IMR-90 (cell line): ENCODE measurements at regions not wholly inside any gene's neighbourhood (a gene's known extent, or its start where the extent isn't known, plus 50 kb on each side); places are given as distances from the start of the nearest gene placed in this dataset.

Experiments used
- ATAC-seq: fragments of 200-7000 bp; cut with Tn5 transposase; 2 replicates; pipeline ENCODE4 v1.9.1; 2020; ENCODE audit warnings: low read depth, mild to moderate bottlenecking, moderate library complexity
- BruUV-seq: library from RNA; stranded (reverse); fragments of 400-500 nt; replicated peaks from 2 replicates; lab custom pipeline; 2021; lab: Mats Ljungman, UMichigan
- CTCF ChIA-PET: fragments of 300-600 bp; formaldehyde crosslinking; extraction: SDS; loops from one replicate; lab custom pipeline; 2021; ENCODE audit warnings: antibody characterized with exemption; lab: Yijun Ruan, JAX
- POLR2A ChIA-PET: fragments of 300-600 bp; sonication (Branson Sonifier 250); formaldehyde crosslinking; loops from one replicate; lab custom pipeline; 2022; ENCODE audit warnings: antibody characterized with exemption; ENCODE audit not compliant: unreplicated experiment; lab: Charles Lee
- DNase-seq: peaks from one replicate; pipeline ENCODE4 v3.0.0; 2013
- H2AFZ ChIP-seq: replicated peaks from 2 replicates; pipeline ENCODE3; 2013; ENCODE audit warnings: low read length, mild to moderate bottlenecking; ENCODE audit not compliant: poor library complexity
- H2AK5ac ChIP-seq: 2 replicates; pipeline ENCODE4 v1.6.1; 2013; ENCODE audit warnings: low read depth, low read length, inconsistent platforms
- H2AK9ac ChIP-seq: replicated peaks from 2 replicates; pipeline ENCODE3; 2013; ENCODE audit warnings: mild to moderate bottlenecking, low read depth, low read length, moderate library complexity; ENCODE audit not compliant: poor library complexity
- H2BK120ac ChIP-seq: 2 replicates; pipeline ENCODE4 v1.6.1; 2013; ENCODE audit warnings: low read depth, low read length, inconsistent platforms
- H2BK15ac ChIP-seq: 3 replicates; pipeline ENCODE4 v1.6.1; 2013; ENCODE audit warnings: low read depth, low read length, inconsistent platforms
- H2BK20ac ChIP-seq: 2 replicates; pipeline ENCODE4 v1.6.1; 2013; ENCODE audit warnings: low read depth, mild to moderate bottlenecking, inconsistent platforms, low read length, moderate library complexity
- H2BK5ac ChIP-seq: 2 replicates; pipeline ENCODE4 v1.6.1; 2013; ENCODE audit warnings: mild to moderate bottlenecking, low read depth, low read length, inconsistent platforms; ENCODE audit not compliant: poor library complexity, severe bottlenecking
- H3K14ac ChIP-seq: replicated peaks from 2 replicates; pipeline ENCODE4 v1.6.1; 2013; ENCODE audit warnings: low read depth, low read length, inconsistent platforms
- H3K18ac ChIP-seq: 2 replicates; pipeline ENCODE4 v1.6.1; 2013; ENCODE audit warnings: low read depth, low read length, control low read depth
- H3K23ac ChIP-seq: 2 replicates; pipeline ENCODE4 v1.6.1; 2013; ENCODE audit warnings: low read depth, low read length, inconsistent platforms
- H3K27ac ChIP-seq: 2 replicates; pipeline ENCODE4 v1.5.1; 2013; ENCODE audit warnings: mild to moderate bottlenecking, control low read depth, low read length; ENCODE audit not compliant: insufficient read depth
- H3K27me3 ChIP-seq: 2 replicates; pipeline ENCODE4 v1.6.1; 2013; ENCODE audit warnings: low read length; ENCODE audit not compliant: control insufficient read depth, insufficient read depth
- H3K36me3 ChIP-seq: 2 replicates; pipeline ENCODE4 v1.6.1; 2013; ENCODE audit warnings: low read length, mixed read lengths; ENCODE audit not compliant: control insufficient read depth, insufficient read depth
- H3K4ac ChIP-seq: 2 replicates; pipeline ENCODE4 v1.6.1; 2013; ENCODE audit warnings: low read depth, low read length, inconsistent platforms
- H3K4me1 ChIP-seq: 2 replicates; pipeline ENCODE4 v1.6.1; 2013; ENCODE audit warnings: low read length, mixed read lengths; ENCODE audit not compliant: control insufficient read depth, insufficient read depth
- H3K4me2 ChIP-seq: 2 replicates; pipeline ENCODE4 v1.6.1; 2013; ENCODE audit warnings: low read depth, mild to moderate bottlenecking, control low read depth, low read length, moderate library complexity
- H3K4me3 ChIP-seq: 2 replicates; pipeline ENCODE4 v1.5.1; 2013; ENCODE audit warnings: low read depth, mild to moderate bottlenecking, control low read depth, low read length, moderate library complexity; ENCODE audit not compliant: insufficient read depth
- H3K56ac ChIP-seq: 2 replicates; pipeline ENCODE4 v1.6.1; 2013; ENCODE audit warnings: low read length, inconsistent platforms; ENCODE audit not compliant: insufficient read depth; ENCODE audit errors: extremely low read depth
- H3K79me1 ChIP-seq, 2 experiments: 2 replicates each; pipeline ENCODE4 v1.6.1; 2013; ENCODE audit warnings: low read length in 2 of 2, inconsistent platforms in 1 of 2, low read depth in 1 of 2
- H3K9ac ChIP-seq: 2 replicates; pipeline ENCODE4 v1.6.1; 2013; ENCODE audit warnings: low read depth, low read length, control low read depth
- H3K9me1 ChIP-seq: 2 replicates; pipeline ENCODE4 v1.6.1; 2013; ENCODE audit warnings: low read length, inconsistent platforms; ENCODE audit not compliant: insufficient read depth
- H3K9me3 ChIP-seq: 2 replicates; pipeline ENCODE4 v1.6.1; 2013; ENCODE audit warnings: low read length; ENCODE audit not compliant: control insufficient read depth, insufficient read depth
- H4K20me1 ChIP-seq: 2 replicates; pipeline ENCODE4 v1.6.1; 2013; ENCODE audit warnings: low read length, inconsistent platforms; ENCODE audit not compliant: insufficient read depth
- H4K5ac ChIP-seq: 2 replicates; pipeline ENCODE4 v1.6.1; 2013; ENCODE audit warnings: mild to moderate bottlenecking, low read depth, low read length, control low read depth
- H4K8ac ChIP-seq, 2 experiments: 2 replicates each; pipeline ENCODE4 v1.6.1; 2013; ENCODE audit warnings: low read depth in 2 of 2, low read length in 2 of 2, control low read depth in 1 of 2, inconsistent platforms in 1 of 2
- H4K91ac ChIP-seq: 2 replicates; pipeline ENCODE4 v1.6.1; 2013; ENCODE audit warnings: low read depth, low read length, inconsistent platforms; ENCODE audit not compliant: insufficient read depth
- CEBPB ChIP-seq: IDR thresholded peaks from 2 replicates; pipeline ENCODE4 v1.6.1; 2012; ENCODE audit warnings: low read depth, low read length, improper control_type of control experiment
- CHD1 ChIP-seq: IDR thresholded peaks from 2 replicates; pipeline ENCODE4 v1.6.1; 2012; ENCODE audit warnings: low read depth, low read length, improper control_type of control experiment
- FOS ChIP-seq: fragments of 150-350 bp; IDR thresholded peaks from 2 replicates; pipeline ENCODE4 v1.6.1; 2016; ENCODE audit warnings: low read depth, low read length
- MAFK ChIP-seq: IDR thresholded peaks from 2 replicates; pipeline ENCODE4 v1.6.1; 2012; ENCODE audit warnings: low read depth, low read length, improper control_type of control experiment
- MAZ ChIP-seq: IDR thresholded peaks from 2 replicates; pipeline ENCODE4 v1.6.1; 2012; ENCODE audit warnings: low read depth, mild to moderate bottlenecking, low read length, improper control_type of control experiment, moderate library complexity, borderline replicate concordance
- MXI1 ChIP-seq: IDR thresholded peaks from 2 replicates; pipeline ENCODE4 v1.6.1; 2012; ENCODE audit warnings: low read depth, mild to moderate bottlenecking, low read length, moderate library complexity, borderline replicate concordance
- NFE2L2 ChIP-seq: fragments of 150-350 bp; IDR thresholded peaks from 2 replicates; pipeline ENCODE4 v1.6.1; 2016; ENCODE audit warnings: low read depth, mild to moderate bottlenecking, low read length
- POLR2A ChIP-seq: IDR thresholded peaks from 2 replicates; pipeline ENCODE4 v1.6.1; 2012; ENCODE audit warnings: mild to moderate bottlenecking, low read depth, low read length
- RAD21 ChIP-seq: IDR thresholded peaks from 2 replicates; pipeline ENCODE4 v1.6.1; 2012; ENCODE audit warnings: low read length, improper control_type of control experiment
- RCOR1 ChIP-seq: IDR thresholded peaks from 2 replicates; pipeline ENCODE4 v1.6.1; 2012; ENCODE audit warnings: mild to moderate bottlenecking, low read length, improper control_type of control experiment; ENCODE audit not compliant: insufficient replicate concordance
- RFX5 ChIP-seq: IDR thresholded peaks from 2 replicates; pipeline ENCODE4 v1.8.0; 2012; ENCODE audit warnings: low read depth, mild to moderate bottlenecking, low read length, moderate library complexity
- SMC3 ChIP-seq: fragments of 150-350 bp; IDR thresholded peaks from 2 replicates; pipeline ENCODE4 v1.6.1; 2016; ENCODE audit warnings: low read depth, mild to moderate bottlenecking, antibody characterized with exemption, low read length, moderate library complexity
- WGBS, 2 experiments: methylation state at CpG; one replicate each; pipeline versions ENCODE4 v1.1.5 to v1.1.7; 2013; ENCODE audit warnings: missing lambda C conversion rate in 2 of 2; ENCODE audit not compliant: insufficient read length in 1 of 2; ENCODE audit errors: extremely low coverage in 2 of 2; 5-methylcytosine and 5-hydroxymethylcytosine counted together
- dilution Hi-C: fragments of 300-500 bp; cut with HindIII; formaldehyde crosslinking; loops from one replicate; pipeline ENCODE4 v1.14.3; 2018; ENCODE audit warnings: low sequenced_read_pairs; ENCODE audit not compliant: unreplicated experiment
- in situ Hi-C: fragments of 300-500 bp; cut with MboI; formaldehyde crosslinking; loops from 3 replicates; pipeline ENCODE4 v1.14.3; 2019; ENCODE audit warnings: low sequenced_read_pairs, inconsistent platforms, mixed read lengths
- intact Hi-C: fragments of 100-400 bp; cut with micrococcal nuclease; formaldehyde crosslinking; loops from 2 replicates; pipeline ENCODE4 v1.10.0; 2022
- TF ChIP-seq, protein P1 (sequence below): conservative IDR thresholded peaks from 2 replicates; pipeline ENCODE4 v1.5.1; 2012; ENCODE audit warnings: mild to moderate bottlenecking, low read depth, low read length, improper control_type of control experiment
- TF ChIP-seq, protein P2 (sequence below): fragments of 150-350 bp; IDR thresholded peaks from 2 replicates; pipeline ENCODE4 v1.6.1; 2016; ENCODE audit warnings: low read depth, mild to moderate bottlenecking, low read length, moderate library complexity, borderline replicate concordance

GRCh38 chr13:69274231-69274630 is 833.4 kb upstream of the ATXN8OS start:
- no peak for ATAC-seq
- intact Hi-C loops: no loop called here
- BruUV-seq: no TSS peak

More at GRCh38 chr13:69274231-69274630, 833.4 kb upstream of the ATXN8OS start:
- Histone ChIP-seq H2BK15ac (no peak overlapping the region), H3K9me1 (no peaks in the 10 kb centered on the region), H3K27ac (no peak overlapping the region), H3K56ac (no peak overlapping the region), H3K36me3 (no peaks in the 10 kb centered on the region), H2AFZ (no peak overlapping the region), H3K23ac (no peak overlapping the region), H4K5ac (no peak overlapping the region), H3K79me1 (no peaks in the 10 kb centered on the region), H3K18ac (no peak overlapping the region), H4K91ac (no peak overlapping the region), H2BK5ac (no peak overlapping the region), H3K27me3 (no peaks in the 10 kb centered on the region), H2AK5ac (no peak overlapping the region), H2BK20ac (no peak overlapping the region), H3K4me3 (no peak overlapping the region), H3K9ac (no peak overlapping the region), H4K8ac (no peak overlapping the region), H3K4me2 (no peak overlapping the region), H4K20me1 (no peaks in the 10 kb centered on the region), H3K14ac (no peak overlapping the region), H2AK9ac (no peak overlapping the region), H3K4ac (no peak overlapping the region), H2BK120ac (no peak overlapping the region), H3K9me3 (peaks cover 6% of the 10 kb centered on the region), H3K4me1 (no peaks in the 10 kb centered on the region)
- ChIA-PET POLR2A (no interaction called here), CTCF (no interaction called here)
- WGBS, 2 experiments: no CpG with 5 or more reads among the region's 1 CpG
- TF ChIP-seq RCOR1 (no peak), FOS (no peak), SMC3 (no peak), CHD1 (no peak), NFE2L2 (no peak), MAZ (no peak), POLR2A (no peak), MAFK (no peak), RFX5 (no peak), MXI1 (no peak), RAD21 (no peak), CEBPB (no peak)
- TF ChIP-seq, protein P1, sequence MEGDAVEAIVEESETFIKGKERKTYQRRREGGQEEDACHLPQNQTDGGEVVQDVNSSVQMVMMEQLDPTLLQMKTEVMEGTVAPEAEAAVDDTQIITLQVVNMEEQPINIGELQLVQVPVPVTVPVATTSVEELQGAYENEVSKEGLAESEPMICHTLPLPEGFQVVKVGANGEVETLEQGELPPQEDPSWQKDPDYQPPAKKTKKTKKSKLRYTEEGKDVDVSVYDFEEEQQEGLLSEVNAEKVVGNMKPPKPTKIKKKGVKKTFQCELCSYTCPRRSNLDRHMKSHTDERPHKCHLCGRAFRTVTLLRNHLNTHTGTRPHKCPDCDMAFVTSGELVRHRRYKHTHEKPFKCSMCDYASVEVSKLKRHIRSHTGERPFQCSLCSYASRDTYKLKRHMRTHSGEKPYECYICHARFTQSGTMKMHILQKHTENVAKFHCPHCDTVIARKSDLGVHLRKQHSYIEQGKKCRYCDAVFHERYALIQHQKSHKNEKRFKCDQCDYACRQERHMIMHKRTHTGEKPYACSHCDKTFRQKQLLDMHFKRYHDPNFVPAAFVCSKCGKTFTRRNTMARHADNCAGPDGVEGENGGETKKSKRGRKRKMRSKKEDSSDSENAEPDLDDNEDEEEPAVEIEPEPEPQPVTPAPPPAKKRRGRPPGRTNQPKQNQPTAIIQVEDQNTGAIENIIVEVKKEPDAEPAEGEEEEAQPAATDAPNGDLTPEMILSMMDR: no peak
- TF ChIP-seq, protein P2, sequence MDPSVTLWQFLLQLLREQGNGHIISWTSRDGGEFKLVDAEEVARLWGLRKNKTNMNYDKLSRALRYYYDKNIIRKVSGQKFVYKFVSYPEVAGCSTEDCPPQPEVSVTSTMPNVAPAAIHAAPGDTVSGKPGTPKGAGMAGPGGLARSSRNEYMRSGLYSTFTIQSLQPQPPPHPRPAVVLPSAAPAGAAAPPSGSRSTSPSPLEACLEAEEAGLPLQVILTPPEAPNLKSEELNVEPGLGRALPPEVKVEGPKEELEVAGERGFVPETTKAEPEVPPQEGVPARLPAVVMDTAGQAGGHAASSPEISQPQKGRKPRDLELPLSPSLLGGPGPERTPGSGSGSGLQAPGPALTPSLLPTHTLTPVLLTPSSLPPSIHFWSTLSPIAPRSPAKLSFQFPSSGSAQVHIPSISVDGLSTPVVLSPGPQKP: no peak
- in situ Hi-C loops (no loop called here), dilution Hi-C loops (no loop called here)
- DNase-seq: no peak
